Muscle layer of colon (tissue), 2 donors: ENCODE measurements at regions not wholly inside any gene's neighbourhood (a gene's known extent, or its start where the extent isn't known, plus 50 kb on each side); places are given as distances from the start of the nearest gene placed in this dataset.

Experiments
- H3K27ac ChIP-seq: one replicate; pipeline ENCODE4 v1.7.0; 2013; ENCODE audit warnings: low read depth, mild to moderate bottlenecking, low read length, moderate library complexity
- H3K27me3 ChIP-seq, 2 donors: one replicate each; pipeline ENCODE4 v1.7.0; 2013; ENCODE audit warnings: low read length in 2 of 2, mild to moderate bottlenecking in 2 of 2; ENCODE audit not compliant: insufficient read depth in 2 of 2, control insufficient read depth in 1 of 2
- H3K36me3 ChIP-seq: one replicate; pipeline ENCODE4 v1.7.0; 2013; ENCODE audit warnings: mild to moderate bottlenecking, low read length; ENCODE audit not compliant: insufficient read depth
- H3K4me1 ChIP-seq: one replicate; pipeline ENCODE4 v1.7.0; 2013; ENCODE audit warnings: mild to moderate bottlenecking, low read length; ENCODE audit not compliant: insufficient read depth
- H3K4me3 ChIP-seq, 2 donors: one replicate each; pipeline ENCODE4 v1.7.0; 2013; ENCODE audit warnings: low read length in 2 of 2, low read depth in 1 of 2, mild to moderate bottlenecking in 1 of 2, moderate library complexity in 1 of 2
- H3K9ac ChIP-seq: one replicate; pipeline ENCODE4 v1.7.0; 2013; ENCODE audit warnings: low read length
- H3K9me3 ChIP-seq: one replicate; pipeline ENCODE4 v1.7.0; 2013; ENCODE audit warnings: mild to moderate bottlenecking, low read length
- donor health status: abdominal sarcoma.
- donor health status: Adenocarcinoma of cecum.

DNA sequence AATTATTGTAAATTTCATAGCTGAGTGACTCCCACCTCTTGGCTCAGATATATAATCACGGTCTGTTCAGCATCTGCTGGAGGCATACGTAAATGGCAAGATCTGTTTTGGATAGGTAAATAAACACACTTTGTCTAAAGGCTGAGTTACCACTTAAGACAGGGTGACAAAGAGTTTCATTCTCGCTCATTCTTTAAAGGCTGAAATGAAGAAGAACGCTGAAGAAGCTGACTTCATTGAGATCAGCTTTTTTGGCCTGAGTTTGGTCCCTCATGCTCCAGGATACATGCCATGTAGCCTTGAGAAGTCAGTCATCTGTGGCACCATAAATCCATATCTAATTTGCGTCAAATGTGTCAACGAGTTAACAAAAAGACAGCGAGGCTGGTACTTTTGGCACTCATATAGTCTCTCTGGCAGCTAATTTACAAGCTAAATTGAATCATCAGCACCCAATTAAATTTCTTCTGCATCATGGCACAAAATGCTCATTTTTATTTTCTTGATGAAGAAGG lies 309.9 kb downstream of the GPAM start:
- H3K9ac ChIP-seq, result no peak overlapping the region
- no peaks in the 10 kb centered on the region for H3K36me3 ChIP-seq
- H3K27me3 ChIP-seq, result no peaks in the 10 kb centered on the region
- H3K9me3 ChIP-seq, result no peaks in the 10 kb centered on the region
- H3K4me3 ChIP-seq, result no peak overlapping the region
- no peak overlapping the region for H3K27ac ChIP-seq
- no peaks in the 10 kb centered on the region for H3K4me1 ChIP-seq

DNA sequence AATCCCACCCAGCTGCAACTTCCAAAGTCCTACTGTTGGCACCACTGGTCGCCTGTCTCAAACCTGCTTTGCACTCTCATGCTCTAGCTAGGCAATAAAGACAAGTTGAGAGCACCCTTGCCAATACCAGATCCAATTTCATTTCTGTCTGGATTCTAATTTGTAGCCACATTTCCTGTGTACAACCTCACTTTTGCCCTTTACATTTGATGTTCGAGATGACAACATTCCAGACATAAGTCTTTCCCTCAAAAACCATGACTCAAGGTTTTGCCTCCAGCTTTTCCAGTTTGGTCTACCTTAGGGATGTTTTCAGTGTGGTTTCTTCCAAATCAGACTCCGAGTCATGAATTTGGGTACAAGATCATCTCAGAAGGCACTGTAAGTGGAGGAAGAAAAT lies 309.0 kb downstream of the GPAM start:
- no peaks in the 10 kb centered on the region for H3K9me3 ChIP-seq
- no peak overlapping the region for H3K4me3 ChIP-seq
- no peak overlapping the region for H3K9ac ChIP-seq
- no peaks in the 10 kb centered on the region for H3K4me1 ChIP-seq
- H3K36me3 ChIP-seq, result no peaks in the 10 kb centered on the region
- no peaks in the 10 kb centered on the region for H3K27me3 ChIP-seq
- H3K27ac ChIP-seq, result no peak overlapping the region

DNA sequence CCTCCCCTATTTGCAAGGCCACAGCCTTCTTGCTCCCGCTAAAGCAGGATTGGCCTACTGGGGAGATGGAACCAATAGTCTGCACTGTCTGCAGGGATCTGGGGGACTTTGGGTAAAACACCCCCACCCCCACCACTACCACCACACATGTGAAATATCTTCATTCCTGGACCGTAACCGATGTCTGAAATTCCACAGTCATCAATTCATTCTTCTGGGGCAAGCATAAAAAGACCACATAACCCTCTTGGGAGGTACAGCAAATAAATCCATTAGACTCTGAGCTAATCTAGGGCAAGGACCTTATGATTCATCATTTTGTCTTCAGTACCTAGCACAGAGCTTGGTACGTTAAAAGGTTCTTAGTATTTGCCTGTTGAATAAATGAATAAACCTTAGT lies 307.8 kb downstream of the GPAM start:
- no peak overlapping the region for H3K9ac ChIP-seq
- H3K36me3 ChIP-seq, result no peaks in the 10 kb centered on the region
- no peak overlapping the region for H3K27ac ChIP-seq
- no peaks in the 10 kb centered on the region for H3K27me3 ChIP-seq
- no peaks in the 10 kb centered on the region for H3K4me1 ChIP-seq
- no peak overlapping the region for H3K4me3 ChIP-seq
- no peaks in the 10 kb centered on the region for H3K9me3 ChIP-seq

DNA sequence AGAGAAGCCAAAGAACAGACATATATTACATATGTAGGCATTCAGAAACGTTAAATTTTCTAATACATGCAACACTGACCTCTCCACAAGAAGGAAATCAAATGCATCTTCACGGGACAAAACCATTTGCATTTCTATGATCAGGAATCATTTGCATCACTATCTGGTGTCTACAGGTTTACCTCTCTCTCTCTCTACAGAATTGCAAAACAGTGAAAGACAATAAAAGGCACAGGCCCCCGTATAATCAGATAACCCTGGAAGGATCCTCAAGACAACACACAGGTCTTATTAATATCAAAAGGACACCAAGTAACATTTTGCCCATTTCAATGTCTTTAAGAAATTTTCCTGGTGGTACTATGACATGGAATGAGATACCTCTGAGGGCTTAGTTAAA lies 306.3 kb downstream of the GPAM start:
- Histone ChIP-seq H3K4me1 (no peaks in the 10 kb centered on the region), H3K9me3 (no peaks in the 10 kb centered on the region), H3K36me3 (no peaks in the 10 kb centered on the region), H3K9ac (no peak overlapping the region), H3K27me3 (no peaks in the 10 kb centered on the region), H3K4me3 (no peak overlapping the region), H3K27ac (no peak overlapping the region)

DNA sequence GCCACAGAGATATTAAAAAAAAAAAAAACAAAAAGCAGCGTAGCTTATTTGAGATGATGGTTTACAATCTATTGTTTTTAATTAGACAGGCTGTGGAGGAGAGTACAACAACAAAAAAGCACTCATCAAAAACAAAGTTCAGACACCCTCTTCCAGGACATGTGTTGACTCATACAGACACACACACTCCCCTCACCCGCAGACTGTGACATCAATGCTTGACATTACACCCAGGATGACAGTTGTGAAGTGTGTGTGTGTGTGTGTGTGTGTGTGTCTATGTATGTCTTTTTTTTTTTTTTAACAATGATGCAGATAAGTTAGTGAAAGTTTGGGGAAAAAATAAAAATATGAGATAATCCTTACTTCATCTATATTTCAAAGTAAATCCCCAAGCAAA lies 303.6 kb downstream of the GPAM start:
- Histone ChIP-seq H3K27ac (no peak overlapping the region), H3K9ac (no peak overlapping the region), H3K4me1 (no peaks in the 10 kb centered on the region), H3K27me3 (no peaks in the 10 kb centered on the region), H3K9me3 (no peaks in the 10 kb centered on the region), H3K4me3 (no peak overlapping the region), H3K36me3 (no peaks in the 10 kb centered on the region)

DNA sequence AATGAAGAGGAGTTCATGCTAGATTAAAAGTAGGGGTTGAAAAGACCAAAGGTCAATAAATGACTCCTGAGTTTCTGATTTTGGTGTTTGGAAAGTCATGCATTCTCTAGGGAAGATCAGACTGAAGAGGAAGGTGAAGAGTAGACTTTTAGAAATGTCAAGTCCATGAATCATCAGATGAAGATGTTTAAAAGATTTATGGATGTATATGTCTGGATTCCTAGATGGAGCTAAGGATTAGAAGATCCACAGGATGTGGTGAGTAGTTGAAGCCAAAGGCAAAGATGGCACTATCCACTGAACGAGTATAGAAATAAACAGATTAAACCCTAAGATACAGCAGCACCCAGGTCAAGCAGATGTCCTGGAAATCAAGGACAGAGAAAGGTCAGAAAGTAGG lies 298.5 kb downstream of the GPAM start:
- Histone ChIP-seq H3K9me3 (no peaks in the 10 kb centered on the region), H3K4me3 (no peak overlapping the region), H3K27me3 (no peaks in the 10 kb centered on the region), H3K27ac (no peak overlapping the region), H3K36me3 (no peaks in the 10 kb centered on the region), H3K4me1 (no peaks in the 10 kb centered on the region), H3K9ac (no peak overlapping the region)

DNA sequence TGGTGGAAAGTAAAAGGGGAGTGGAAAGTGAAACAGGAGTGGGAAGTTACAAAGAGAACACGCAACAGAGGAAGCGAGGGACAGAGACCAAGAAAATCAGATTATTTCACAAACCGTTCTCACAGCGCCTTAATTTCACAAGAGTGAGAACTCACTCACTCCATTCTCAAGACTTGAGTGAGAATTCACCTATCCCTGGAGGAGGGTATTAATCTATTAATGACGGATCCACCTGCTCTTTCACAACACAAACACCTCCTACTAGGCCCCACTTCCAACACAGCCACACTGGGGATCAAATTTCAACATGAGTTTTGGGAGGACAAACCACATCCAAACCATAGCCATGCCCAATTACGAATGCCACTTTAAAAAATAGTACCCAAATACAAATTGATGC lies 297.6 kb downstream of the GPAM start:
- Histone ChIP-seq H3K27me3 (no peaks in the 10 kb centered on the region), H3K36me3 (no peaks in the 10 kb centered on the region), H3K9me3 (no peaks in the 10 kb centered on the region), H3K9ac (no peak overlapping the region), H3K27ac (no peak overlapping the region), H3K4me3 (no peak overlapping the region), H3K4me1 (no peaks in the 10 kb centered on the region)

DNA sequence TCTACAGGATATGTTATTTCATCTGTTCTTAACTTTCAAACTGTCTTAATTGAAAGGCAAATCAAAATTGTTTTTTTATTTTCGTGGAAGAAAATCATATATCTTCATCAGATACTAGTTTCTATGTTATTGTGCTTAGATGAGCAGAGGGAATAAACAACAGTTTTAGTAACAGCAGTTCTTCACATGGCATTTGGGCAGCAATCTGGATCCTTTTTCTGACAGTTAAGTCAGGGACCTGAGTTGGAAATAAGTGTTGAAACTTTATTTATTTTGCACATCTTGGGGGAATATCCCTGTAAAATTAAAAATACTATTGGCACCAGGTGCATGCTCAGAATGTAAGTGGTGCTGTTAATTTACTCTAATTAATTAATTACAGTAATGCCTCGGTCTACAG lies 296.3 kb downstream of the GPAM start:
- Histone ChIP-seq H3K4me1 (no peaks in the 10 kb centered on the region), H3K9ac (no peak overlapping the region), H3K9me3 (no peaks in the 10 kb centered on the region), H3K4me3 (no peak overlapping the region), H3K27me3 (no peaks in the 10 kb centered on the region), H3K27ac (no peak overlapping the region), H3K36me3 (no peaks in the 10 kb centered on the region)

DNA sequence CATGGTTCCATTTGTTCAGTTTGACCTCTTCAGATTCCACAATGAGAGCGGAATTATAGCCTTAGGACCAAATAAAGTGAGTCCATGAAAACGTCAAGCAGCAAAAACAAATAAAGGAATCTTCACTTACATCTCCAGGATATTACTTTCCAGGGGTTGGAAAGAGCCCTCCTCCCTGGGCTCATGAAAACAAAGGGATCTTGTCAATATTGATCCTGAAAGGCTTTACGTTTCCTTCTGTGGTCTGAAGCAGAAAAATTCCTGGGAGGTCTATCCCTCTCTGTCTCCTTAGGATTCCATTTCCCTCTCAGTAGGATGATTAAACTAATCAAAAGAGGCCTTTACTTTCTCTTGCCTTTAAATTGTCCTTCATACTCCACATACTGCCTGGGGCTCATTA lies 293.5 kb downstream of the GPAM start:
- Histone ChIP-seq H3K4me3 (no peak overlapping the region), H3K9me3 (no peaks in the 10 kb centered on the region), H3K9ac (no peak overlapping the region), H3K4me1 (no peaks in the 10 kb centered on the region), H3K27ac (no peak overlapping the region), H3K36me3 (no peaks in the 10 kb centered on the region), H3K27me3 (no peaks in the 10 kb centered on the region)

DNA sequence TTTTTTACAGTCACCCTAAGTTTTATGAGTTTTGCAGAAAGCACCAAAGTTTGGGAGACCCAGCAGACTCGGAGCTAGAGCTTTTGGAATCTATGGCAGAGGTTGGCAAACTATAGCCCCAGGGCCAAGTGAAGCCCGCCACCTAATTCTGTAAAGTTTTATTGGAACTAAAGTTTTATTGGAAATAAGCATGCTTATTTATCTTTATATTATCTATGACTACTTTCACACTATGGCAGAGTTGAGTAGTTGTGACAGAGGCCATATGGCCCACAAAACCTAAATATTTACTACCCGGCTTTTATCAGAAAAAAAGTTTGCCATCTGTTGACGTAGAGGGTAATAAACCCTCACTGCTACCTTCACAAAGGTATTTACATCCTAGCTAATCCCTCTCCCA lies 267.6 kb downstream of the GPAM start:
- H3K27me3 ChIP-seq, result no peaks in the 10 kb centered on the region
- no peaks in the 10 kb centered on the region for H3K4me1 ChIP-seq
- H3K4me3 ChIP-seq, result no peak overlapping the region
- H3K27ac ChIP-seq, result no peak overlapping the region
- H3K36me3 ChIP-seq, result no peaks in the 10 kb centered on the region
- no peak overlapping the region for H3K9ac ChIP-seq
- H3K9me3 ChIP-seq, result no peaks in the 10 kb centered on the region

DNA sequence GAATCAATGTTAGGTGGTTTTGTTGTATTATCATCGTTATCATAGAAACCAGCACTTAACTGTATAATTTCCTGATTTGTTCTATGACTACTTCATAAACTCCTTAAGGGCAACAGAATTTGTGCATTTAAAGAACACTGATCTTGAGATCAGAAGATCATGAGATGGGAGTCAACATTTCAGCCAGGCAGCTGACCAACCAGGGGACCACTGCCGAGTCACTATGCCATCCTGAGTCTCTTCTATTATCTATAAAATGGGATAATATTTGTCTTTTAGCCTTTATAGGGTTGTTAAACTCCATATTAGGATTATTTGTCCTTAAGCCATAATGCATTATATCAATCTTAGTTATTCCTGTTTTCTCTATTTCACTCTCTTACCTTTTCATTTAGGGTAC lies 261.7 kb downstream of the GPAM start:
- Histone ChIP-seq H3K4me1 (no peaks in the 10 kb centered on the region), H3K9me3 (no peaks in the 10 kb centered on the region), H3K27ac (no peak overlapping the region), H3K36me3 (no peaks in the 10 kb centered on the region), H3K27me3 (no peaks in the 10 kb centered on the region), H3K9ac (no peak overlapping the region), H3K4me3 (no peak overlapping the region)

DNA sequence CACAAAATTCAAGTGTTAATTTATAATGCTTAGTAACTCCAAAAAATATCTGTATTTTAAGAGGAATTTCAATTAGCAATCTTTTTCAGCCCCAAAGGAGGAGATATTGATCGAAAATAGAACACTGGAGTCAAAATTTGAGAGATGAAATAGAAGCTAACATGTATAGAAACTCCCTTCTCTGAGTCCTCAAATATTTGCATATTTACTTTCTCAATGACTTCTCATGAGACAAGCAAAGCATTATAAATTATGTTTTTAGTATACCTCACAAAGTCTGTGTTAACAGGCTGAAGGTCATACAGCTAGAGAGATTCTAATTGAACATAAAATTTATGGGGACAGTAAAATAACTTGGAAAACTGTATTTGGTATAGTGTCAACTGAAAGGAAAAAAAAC lies 260.5 kb downstream of the GPAM start:
- no peak overlapping the region for H3K9ac ChIP-seq
- no peaks in the 10 kb centered on the region for H3K27me3 ChIP-seq
- no peak overlapping the region for H3K4me3 ChIP-seq
- no peaks in the 10 kb centered on the region for H3K4me1 ChIP-seq
- H3K9me3 ChIP-seq, result no peaks in the 10 kb centered on the region
- H3K27ac ChIP-seq, result no peak overlapping the region
- H3K36me3 ChIP-seq, result no peaks in the 10 kb centered on the region
